K562 (cell line): ENCODE measurements at regions not wholly inside any gene's neighbourhood (a gene's known extent, or its start where the extent isn't known, plus 50 kb on each side); places are given as distances from the start of the nearest gene placed in this dataset.

Experiments used
- ATAC-seq: fragments of 200-7000 bp; cut with Tn5 transposase; 3 replicates; pipeline ENCODE4 v1.9.1; 2020; ENCODE audit warnings: moderate library complexity
- BruUV-seq: library from RNA; stranded (reverse); fragments of 400-500 nt; replicated peaks from 2 replicates; lab custom pipeline; 2021; lab: Mats Ljungman, UMichigan
- CTCF ChIA-PET: fragments of 300-600 bp; formaldehyde crosslinking; extraction: SDS; loops from one replicate; lab custom pipeline; 2021; ENCODE audit warnings: low intra/inter-chr PET ratio; lab: Yijun Ruan, JAX
- POLR2A ChIA-PET: fragments of 300-600, 350-650 bp; sonication (Branson Sonifier 250); formaldehyde crosslinking; extraction: SDS; loops from one replicate; lab custom pipeline; 2021; ENCODE audit warnings: antibody characterized with exemption, inconsistent platforms; lab: Yijun Ruan, JAX
- DNase-seq, 4 experiments: peaks; one replicate each; pipeline versions ENCODE4 v3.0.0 to v3.0.0-alpha.2; 2011 to 2018; ENCODE audit warnings: low spot score in 3 of 4, mixed read lengths in 3 of 4; ENCODE audit errors: extremely low read depth in 1 of 4
- FAIRE-seq: peaks from 2 replicates; lab custom pipeline; 2011; peaks lifted over from hg19 to GRCh38; lab: Jason Lieb, UNC
- H2AFZ ChIP-seq: 2 replicates; pipeline ENCODE4 v1.6.0; 2011; ENCODE audit warnings: low read depth, low read length, control low read depth, inconsistent platforms
- H3K27ac ChIP-seq: fragments of 200-600 bp; 3 replicates; pipeline ENCODE4 v1.8.0; 2011; ENCODE audit warnings: low read depth, mild to moderate bottlenecking, control low read depth, inconsistent platforms, low read length, moderate library complexity, mixed read lengths; ENCODE audit errors: extremely low read depth
- H3K27me3 ChIP-seq, 2 experiments: fragments of 300-600 bp in 1 of 2; 2 replicates in 1 of 2; 3 replicates in 1 of 2; pipeline versions ENCODE4 v1.6.0 to v1.8.0; 2011; ENCODE audit warnings: inconsistent platforms in 2 of 2, low read length in 2 of 2, mild to moderate bottlenecking in 1 of 2, mixed read lengths in 1 of 2, moderate library complexity in 1 of 2; ENCODE audit not compliant: control insufficient read depth in 2 of 2, insufficient read depth in 2 of 2
- H3K36me3 ChIP-seq: fragments of 300-600 bp; 3 replicates; pipeline ENCODE4 v1.8.0; 2011; ENCODE audit warnings: mild to moderate bottlenecking, low read length, inconsistent platforms; ENCODE audit not compliant: control insufficient read depth, insufficient read depth
- H3K4me1 ChIP-seq, 2 experiments: fragments of 200-600 bp in 1 of 2; replicated peaks in 1 of 2; 2 replicates in 1 of 2; 3 replicates in 1 of 2; pipeline versions ENCODE4 v1.5.1 to v1.8.0; 2011; ENCODE audit warnings: inconsistent platforms in 2 of 2, low read length in 2 of 2, mild to moderate bottlenecking in 1 of 2, mixed read lengths in 1 of 2, moderate library complexity in 1 of 2; ENCODE audit not compliant: control insufficient read depth in 2 of 2, insufficient read depth in 2 of 2
- H3K4me2 ChIP-seq: 2 replicates; pipeline ENCODE4 v1.6.1; 2011; ENCODE audit warnings: low read length, control low read depth, inconsistent platforms, mixed read lengths; ENCODE audit not compliant: insufficient read depth
- H3K4me3 ChIP-seq: fragments of 200-600 bp; sonication (generic), shearing (Covaris generic); 2 replicates; pipeline ENCODE4 v1.5.1; 2016; ENCODE audit warnings: control low read depth, inconsistent platforms
- H3K79me2 ChIP-seq: fragments of 200-600 bp; 3 replicates; pipeline ENCODE4 v1.8.0; 2011; ENCODE audit warnings: low read length, inconsistent platforms; ENCODE audit not compliant: control insufficient read depth, insufficient read depth
- H3K9ac ChIP-seq, 2 experiments: 2 replicates each; pipeline versions ENCODE4 v1.6.0 to v1.6.1; 2011; ENCODE audit warnings: low read depth in 2 of 2, low read length in 2 of 2, control low read depth in 1 of 2, inconsistent platforms in 1 of 2, mild to moderate bottlenecking in 1 of 2, mixed read lengths in 1 of 2; ENCODE audit not compliant: insufficient read depth in 1 of 2
- H3K9me1 ChIP-seq: one replicate; pipeline ENCODE4 v1.6.0; 2011; ENCODE audit warnings: inconsistent platforms, mild to moderate bottlenecking, low read length, moderate library complexity; ENCODE audit not compliant: control insufficient read depth, insufficient read depth
- H3K9me3 ChIP-seq: replicated peaks from 2 replicates; pipeline ENCODE4 v1.5.1; 2011; ENCODE audit warnings: low read depth, low read length, inconsistent platforms; ENCODE audit not compliant: control insufficient read depth, insufficient read depth
- H4K20me1 ChIP-seq: replicated peaks from 2 replicates; pipeline ENCODE4 v1.6.1; 2011; ENCODE audit warnings: low read length, inconsistent platforms, mixed read lengths; ENCODE audit not compliant: control insufficient read depth, insufficient read depth
- MEF2A ChIP-seq: IDR thresholded peaks from 2 replicates; pipeline ENCODE4 v1.6.1; 2011; ENCODE audit warnings: low read depth, mild to moderate bottlenecking, low read length, moderate library complexity; ENCODE audit not compliant: control insufficient read depth
- MTA2 ChIP-seq: fragments of 450-650 bp; IDR thresholded peaks from 2 replicates; pipeline ENCODE4 v1.6.1; 2016; ENCODE audit warnings: low read depth
- NFATC3 ChIP-seq: fragments of 450-650 bp; IDR thresholded peaks from 2 replicates; pipeline ENCODE4 v1.6.1; 2017; ENCODE audit warnings: mild to moderate bottlenecking
- NR2F6 ChIP-seq: fragments of 450-650 bp; formaldehyde crosslinking; IDR thresholded peaks from 2 replicates; pipeline ENCODE4 v1.4.0; 2020; ENCODE audit warnings: mild to moderate bottlenecking
- RBFOX2 ChIP-seq: fragments of 200-400 bp; formaldehyde crosslinking; IDR thresholded peaks from 2 replicates; pipeline ENCODE4 v1.6.1; 2017; ENCODE audit warnings: low read depth, mild to moderate bottlenecking, low read length, moderate library complexity
- SOX6 ChIP-seq: fragments of 450-650 bp; IDR thresholded peaks from 2 replicates; pipeline ENCODE4 v1.6.1; 2014; ENCODE audit warnings: mild to moderate bottlenecking
- SRSF9 ChIP-seq: fragments of 200-400 bp; formaldehyde crosslinking; IDR thresholded peaks from 2 replicates; pipeline ENCODE4 v1.6.1; 2017; ENCODE audit warnings: low read depth, low read length, borderline replicate concordance
- ZNF140 ChIP-seq: fragments of 250-450 bp; sonication (Bioruptor Pico); IDR thresholded peaks from 2 replicates; pipeline ENCODE4 v1.8.0; 2021; ENCODE audit warnings: moderate library complexity, mild to moderate bottlenecking, inconsistent platforms
- ZNF644 ChIP-seq: fragments of 200-800 bp; sonication (Bioruptor generic); IDR thresholded peaks from 2 replicates; pipeline ENCODE4 v1.6.1; 2016; ENCODE audit warnings: low read depth, missing genetic modification characterization, missing compliant biosample characterization
- ZNF780A ChIP-seq: fragments of 250-450 bp; sonication (Bioruptor Pico); IDR thresholded peaks from 2 replicates; pipeline ENCODE4 v1.5.0; 2021; ENCODE audit warnings: mild to moderate bottlenecking
- WGBS: fragments of 100-300 bp; shearing (Covaris generic); methylation state at CpG from one replicate; pipeline ENCODE4 v1.1.6; 2016; ENCODE audit warnings: low coverage, mixed read lengths; ENCODE audit not compliant: insufficient coverage; ENCODE audit errors: missing lambda C conversion rate; 5-methylcytosine and 5-hydroxymethylcytosine counted together
- in situ Hi-C: fragments of 300-500 bp; cut with MboI; formaldehyde crosslinking; loops from 4 replicates; pipeline ENCODE4 v1.15.0; 2018; ENCODE audit warnings: inconsistent platforms, mixed read lengths
- intact Hi-C: fragments of 100-400 bp; cut with micrococcal nuclease; formaldehyde crosslinking; loops from 2 replicates; pipeline ENCODE4 v1.14.2; 2022
- TF ChIP-seq, protein P1 (sequence below): fragments of 250-450 bp; sonication (Bioruptor Pico); IDR thresholded peaks from 2 replicates; pipeline ENCODE4 v1.4.0; 2020
- TF ChIP-seq, protein P2 (sequence below): sonication (generic); formaldehyde crosslinking; IDR thresholded peaks from 2 replicates; pipeline ENCODE4 v1.8.0; 2023; ENCODE audit warnings: missing genetic modification reagents, mild to moderate bottlenecking, borderline replicate concordance

GRCh38 chr21:21675601-21676000 is 677.4 kb downstream of the NCAM2 start (continued):
- TF ChIP-seq, protein P1, sequence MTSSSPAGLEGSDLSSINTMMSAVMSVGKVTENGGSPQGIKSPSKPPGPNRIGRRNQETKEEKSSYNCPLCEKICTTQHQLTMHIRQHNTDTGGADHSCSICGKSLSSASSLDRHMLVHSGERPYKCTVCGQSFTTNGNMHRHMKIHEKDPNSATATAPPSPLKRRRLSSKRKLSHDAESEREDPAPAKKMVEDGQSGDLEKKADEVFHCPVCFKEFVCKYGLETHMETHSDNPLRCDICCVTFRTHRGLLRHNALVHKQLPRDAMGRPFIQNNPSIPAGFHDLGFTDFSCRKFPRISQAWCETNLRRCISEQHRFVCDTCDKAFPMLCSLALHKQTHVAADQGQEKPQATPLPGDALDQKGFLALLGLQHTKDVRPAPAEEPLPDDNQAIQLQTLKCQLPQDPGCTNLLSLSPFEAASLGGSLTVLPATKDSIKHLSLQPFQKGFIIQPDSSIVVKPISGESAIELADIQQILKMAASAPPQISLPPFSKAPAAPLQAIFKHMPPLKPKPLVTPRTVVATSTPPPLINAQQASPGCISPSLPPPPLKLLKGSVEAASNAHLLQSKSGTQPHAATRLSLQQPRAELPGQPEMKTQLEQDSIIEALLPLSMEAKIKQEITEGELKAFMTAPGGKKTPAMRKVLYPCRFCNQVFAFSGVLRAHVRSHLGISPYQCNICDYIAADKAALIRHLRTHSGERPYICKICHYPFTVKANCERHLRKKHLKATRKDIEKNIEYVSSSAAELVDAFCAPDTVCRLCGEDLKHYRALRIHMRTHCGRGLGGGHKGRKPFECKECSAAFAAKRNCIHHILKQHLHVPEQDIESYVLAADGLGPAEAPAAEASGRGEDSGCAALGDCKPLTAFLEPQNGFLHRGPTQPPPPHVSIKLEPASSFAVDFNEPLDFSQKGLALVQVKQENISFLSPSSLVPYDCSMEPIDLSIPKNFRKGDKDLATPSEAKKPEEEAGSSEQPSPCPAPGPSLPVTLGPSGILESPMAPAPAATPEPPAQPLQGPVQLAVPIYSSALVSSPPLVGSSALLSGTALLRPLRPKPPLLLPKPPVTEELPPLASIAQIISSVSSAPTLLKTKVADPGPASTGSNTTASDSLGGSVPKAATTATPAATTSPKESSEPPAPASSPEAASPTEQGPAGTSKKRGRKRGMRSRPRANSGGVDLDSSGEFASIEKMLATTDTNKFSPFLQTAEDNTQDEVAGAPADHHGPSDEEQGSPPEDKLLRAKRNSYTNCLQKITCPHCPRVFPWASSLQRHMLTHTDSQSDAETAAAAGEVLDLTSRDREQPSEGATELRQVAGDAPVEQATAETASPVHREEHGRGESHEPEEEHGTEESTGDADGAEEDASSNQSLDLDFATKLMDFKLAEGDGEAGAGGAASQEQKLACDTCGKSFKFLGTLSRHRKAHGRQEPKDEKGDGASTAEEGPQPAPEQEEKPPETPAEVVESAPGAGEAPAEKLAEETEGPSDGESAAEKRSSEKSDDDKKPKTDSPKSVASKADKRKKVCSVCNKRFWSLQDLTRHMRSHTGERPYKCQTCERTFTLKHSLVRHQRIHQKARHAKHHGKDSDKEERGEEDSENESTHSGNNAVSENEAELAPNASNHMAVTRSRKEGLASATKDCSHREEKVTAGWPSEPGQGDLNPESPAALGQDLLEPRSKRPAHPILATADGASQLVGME (CRISPR knock-in tag), result no peak

DNA sequence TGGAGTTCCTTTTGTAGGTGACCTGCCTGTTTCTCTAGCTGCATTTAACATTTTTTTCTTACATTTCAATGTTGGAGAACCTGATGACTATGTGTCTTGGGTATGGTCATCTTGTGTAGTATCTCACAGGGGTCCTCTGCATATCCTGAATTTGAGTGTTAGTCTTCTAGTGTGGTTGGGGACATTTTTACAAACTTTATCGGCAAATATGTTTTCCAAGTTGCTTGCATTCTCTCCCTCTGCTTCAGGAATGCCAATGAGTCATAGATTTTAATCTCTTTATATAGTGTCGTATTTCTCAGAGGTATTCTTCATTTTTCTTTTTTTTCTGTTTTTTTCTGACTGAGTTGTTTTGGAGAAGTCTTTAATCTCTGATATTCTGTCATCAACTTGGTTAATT is 684.0 kb downstream of the NCAM2 start:
- H3K4me1 ChIP-seq, result no peaks in the 10 kb centered on the region
- intact Hi-C loops, result no loop called here
- no peaks in the 10 kb centered on the region for H3K79me2 ChIP-seq
- no peaks in the 10 kb centered on the region for H3K9me1 ChIP-seq
- no peak overlapping the region for H3K4me3 ChIP-seq
- no peak overlapping the region for H3K27ac ChIP-seq
- no peaks in the 10 kb centered on the region for H3K9me3 ChIP-seq
- ChIA-PET POLR2A (no interaction called here), CTCF (no interaction called here)
- ATAC-seq (no peak), DNase-seq (no peak), FAIRE-seq (no peak)
- in situ Hi-C loops, result loop anchor here (25.0 kb wide), 1 partner anchor 670 kb away; no protein-coding TSS in a partner anchor
- H3K4me2 ChIP-seq, result no peak overlapping the region
- no peak overlapping the region for H3K9ac ChIP-seq
- 0% methylated on average over 2 of the region's 2 CpGs for WGBS
- no peaks in the 10 kb centered on the region for H3K36me3 ChIP-seq
- BruUV-seq, result no TSS peak
- H3K27me3 ChIP-seq, result no peaks in the 10 kb centered on the region
- H2AFZ ChIP-seq, result no peak overlapping the region
- H4K20me1 ChIP-seq, result no peaks in the 10 kb centered on the region
- TF ChIP-seq NFATC3 (no peak), ZNF644 (tag) (no peak), RBFOX2 (no peak), SRSF9 (no peak), ZNF140 (CRISPR knock-in tag) (no peak), MEF2A (no peak), SOX6 (no peak), ZNF780A (CRISPR knock-in tag) (no peak), MTA2 (no peak), NR2F6 (no peak)
- TF ChIP-seq, protein P2, sequence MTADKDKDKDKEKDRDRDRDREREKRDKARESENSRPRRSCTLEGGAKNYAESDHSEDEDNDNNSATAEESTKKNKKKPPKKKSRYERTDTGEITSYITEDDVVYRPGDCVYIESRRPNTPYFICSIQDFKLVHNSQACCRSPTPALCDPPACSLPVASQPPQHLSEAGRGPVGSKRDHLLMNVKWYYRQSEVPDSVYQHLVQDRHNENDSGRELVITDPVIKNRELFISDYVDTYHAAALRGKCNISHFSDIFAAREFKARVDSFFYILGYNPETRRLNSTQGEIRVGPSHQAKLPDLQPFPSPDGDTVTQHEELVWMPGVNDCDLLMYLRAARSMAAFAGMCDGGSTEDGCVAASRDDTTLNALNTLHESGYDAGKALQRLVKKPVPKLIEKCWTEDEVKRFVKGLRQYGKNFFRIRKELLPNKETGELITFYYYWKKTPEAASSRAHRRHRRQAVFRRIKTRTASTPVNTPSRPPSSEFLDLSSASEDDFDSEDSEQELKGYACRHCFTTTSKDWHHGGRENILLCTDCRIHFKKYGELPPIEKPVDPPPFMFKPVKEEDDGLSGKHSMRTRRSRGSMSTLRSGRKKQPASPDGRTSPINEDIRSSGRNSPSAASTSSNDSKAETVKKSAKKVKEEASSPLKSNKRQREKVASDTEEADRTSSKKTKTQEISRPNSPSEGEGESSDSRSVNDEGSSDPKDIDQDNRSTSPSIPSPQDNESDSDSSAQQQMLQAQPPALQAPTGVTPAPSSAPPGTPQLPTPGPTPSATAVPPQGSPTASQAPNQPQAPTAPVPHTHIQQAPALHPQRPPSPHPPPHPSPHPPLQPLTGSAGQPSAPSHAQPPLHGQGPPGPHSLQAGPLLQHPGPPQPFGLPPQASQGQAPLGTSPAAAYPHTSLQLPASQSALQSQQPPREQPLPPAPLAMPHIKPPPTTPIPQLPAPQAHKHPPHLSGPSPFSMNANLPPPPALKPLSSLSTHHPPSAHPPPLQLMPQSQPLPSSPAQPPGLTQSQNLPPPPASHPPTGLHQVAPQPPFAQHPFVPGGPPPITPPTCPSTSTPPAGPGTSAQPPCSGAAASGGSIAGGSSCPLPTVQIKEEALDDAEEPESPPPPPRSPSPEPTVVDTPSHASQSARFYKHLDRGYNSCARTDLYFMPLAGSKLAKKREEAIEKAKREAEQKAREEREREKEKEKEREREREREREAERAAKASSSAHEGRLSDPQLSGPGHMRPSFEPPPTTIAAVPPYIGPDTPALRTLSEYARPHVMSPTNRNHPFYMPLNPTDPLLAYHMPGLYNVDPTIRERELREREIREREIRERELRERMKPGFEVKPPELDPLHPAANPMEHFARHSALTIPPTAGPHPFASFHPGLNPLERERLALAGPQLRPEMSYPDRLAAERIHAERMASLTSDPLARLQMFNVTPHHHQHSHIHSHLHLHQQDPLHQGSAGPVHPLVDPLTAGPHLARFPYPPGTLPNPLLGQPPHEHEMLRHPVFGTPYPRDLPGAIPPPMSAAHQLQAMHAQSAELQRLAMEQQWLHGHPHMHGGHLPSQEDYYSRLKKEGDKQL (CRISPR knock-in tag), result no peak
